H1 (cell line): ENCODE measurements at regions not wholly inside any gene's neighbourhood (a gene's known extent, or its start where the extent isn't known, plus 50 kb on each side); places are given as distances from the start of the nearest gene placed in this dataset.

ENCODE experiments used
- EGR1 ChIP-seq: IDR thresholded peaks from 2 replicates; pipeline ENCODE4 v1.6.1; 2011; ENCODE audit warnings: low read depth, low read length, borderline replicate concordance
- EP300 ChIP-seq, 2 experiments: IDR thresholded peaks; 1 replicate in 1 of 2; 2 replicates in 1 of 2; pipeline ENCODE4 v1.6.1; 2011 to 2012; ENCODE audit warnings: low read depth in 2 of 2, low read length in 2 of 2, mild to moderate bottlenecking in 2 of 2, borderline replicate concordance in 1 of 2, inconsistent platforms in 1 of 2, moderate library complexity in 1 of 2
- EZH2 ChIP-seq: fragments of 200-600 bp; sonication (generic); IDR thresholded peaks from 2 replicates; pipeline ENCODE4 v1.7.1; 2012; ENCODE audit warnings: low read depth, mild to moderate bottlenecking, moderate library complexity, low read length, inconsistent platforms; ENCODE audit not compliant: severe bottlenecking
- KDM1A ChIP-seq: fragments of 200-600, 300-600 bp; sonication (generic); IDR thresholded peaks from 2 replicates; pipeline ENCODE4 v1.7.1; 2016; ENCODE audit warnings: mild to moderate bottlenecking, low read length, borderline replicate concordance
- POLR2A ChIP-seq, 2 experiments: IDR thresholded peaks; 1 replicate in 1 of 2; 2 replicates in 1 of 2; pipeline ENCODE4 v1.6.1; 2011; ENCODE audit warnings: low read depth in 2 of 2, low read length in 2 of 2, mild to moderate bottlenecking in 2 of 2; ENCODE audit errors: control extremely low read depth in 1 of 2
- RBBP5 ChIP-seq: IDR thresholded peaks from 2 replicates; pipeline ENCODE4 v1.7.1; 2012; ENCODE audit warnings: low read depth, mild to moderate bottlenecking, inconsistent platforms, low read length, moderate library complexity, borderline replicate concordance
- SIX5 ChIP-seq: IDR thresholded peaks from 2 replicates; pipeline ENCODE4 v1.6.1; 2011; ENCODE audit warnings: mild to moderate bottlenecking, low read depth, low read length
- SP2 ChIP-seq: IDR thresholded peaks from 2 replicates; pipeline ENCODE4 v1.6.1; 2012; ENCODE audit warnings: mild to moderate bottlenecking, low read length, inconsistent platforms
- TCF12 ChIP-seq: IDR thresholded peaks from 2 replicates; pipeline ENCODE4 v1.6.1; 2011; ENCODE audit warnings: low read depth, mild to moderate bottlenecking, low read length
- TF ChIP-seq, protein P1 (sequence below), 3 experiments: IDR thresholded peaks; 1 replicate in 2 of 3; 2 replicates in 1 of 3; pipeline versions ENCODE4 v1.5.1 to v1.6.1; 2011; ENCODE audit warnings: low read length in 3 of 3, mild to moderate bottlenecking in 3 of 3, inconsistent platforms in 2 of 3, low read depth in 1 of 3, moderate library complexity in 1 of 3; ENCODE audit not compliant: insufficient read depth in 1 of 3; ENCODE audit errors: control extremely low read depth in 1 of 3
- TF ChIP-seq, protein P2 (sequence below): fragments of 300-600 bp; sonication (generic); IDR thresholded peaks from 2 replicates; pipeline ENCODE4 v1.7.1; 2012; ENCODE audit warnings: low read length, moderate library complexity, mild to moderate bottlenecking, inconsistent platforms; ENCODE audit not compliant: insufficient replicate concordance

DNA sequence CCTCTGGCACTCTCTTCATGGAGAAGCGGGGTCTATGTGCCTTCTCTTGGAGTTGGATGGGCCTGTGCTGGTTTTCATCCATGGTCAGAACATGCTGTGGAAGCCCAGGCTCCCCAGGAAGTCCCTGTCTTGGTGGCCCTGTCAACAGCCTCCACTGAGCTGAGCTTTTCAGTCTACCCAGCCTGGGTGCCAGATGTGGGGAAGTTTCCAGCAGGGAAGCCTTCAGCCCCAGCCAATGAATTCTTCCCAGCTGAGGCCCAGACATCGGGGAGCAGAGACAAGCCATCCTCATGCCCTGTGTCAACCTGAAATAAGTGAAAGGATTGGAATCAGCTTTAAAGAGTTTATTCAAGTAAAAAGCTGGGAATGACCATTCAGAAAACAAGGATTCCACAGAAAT, 75.1 kb upstream of the PGBD5 start:
- no peak for TF ChIP-seq EZH2
- TF ChIP-seq EP300 (IDR thresholded peaks at IDR 0.05; ENCODE audit: borderline replicate concordance in 1 of 2, low read depth in 2 of 2, low read length in 2 of 2): no peak
- TF ChIP-seq, protein P1, sequence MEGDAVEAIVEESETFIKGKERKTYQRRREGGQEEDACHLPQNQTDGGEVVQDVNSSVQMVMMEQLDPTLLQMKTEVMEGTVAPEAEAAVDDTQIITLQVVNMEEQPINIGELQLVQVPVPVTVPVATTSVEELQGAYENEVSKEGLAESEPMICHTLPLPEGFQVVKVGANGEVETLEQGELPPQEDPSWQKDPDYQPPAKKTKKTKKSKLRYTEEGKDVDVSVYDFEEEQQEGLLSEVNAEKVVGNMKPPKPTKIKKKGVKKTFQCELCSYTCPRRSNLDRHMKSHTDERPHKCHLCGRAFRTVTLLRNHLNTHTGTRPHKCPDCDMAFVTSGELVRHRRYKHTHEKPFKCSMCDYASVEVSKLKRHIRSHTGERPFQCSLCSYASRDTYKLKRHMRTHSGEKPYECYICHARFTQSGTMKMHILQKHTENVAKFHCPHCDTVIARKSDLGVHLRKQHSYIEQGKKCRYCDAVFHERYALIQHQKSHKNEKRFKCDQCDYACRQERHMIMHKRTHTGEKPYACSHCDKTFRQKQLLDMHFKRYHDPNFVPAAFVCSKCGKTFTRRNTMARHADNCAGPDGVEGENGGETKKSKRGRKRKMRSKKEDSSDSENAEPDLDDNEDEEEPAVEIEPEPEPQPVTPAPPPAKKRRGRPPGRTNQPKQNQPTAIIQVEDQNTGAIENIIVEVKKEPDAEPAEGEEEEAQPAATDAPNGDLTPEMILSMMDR (IDR thresholded peaks at IDR 0.05; ENCODE audit: control extremely low read depth in 1 of 3, insufficient read depth in 1 of 3, low read depth in 1 of 3, low read length in 3 of 3): no peak
- TF ChIP-seq KDM1A: no peak
- no peak for TF ChIP-seq POLR2A (IDR thresholded peaks at IDR 0.05; ENCODE audit: control extremely low read depth in 1 of 2, low read depth in 2 of 2, low read length in 2 of 2)
- TF ChIP-seq RBBP5: no peak
- TF ChIP-seq SP2: no peak
- TF ChIP-seq EGR1: no peak
- TF ChIP-seq SIX5: no peak
- TF ChIP-seq TCF12: no peak
- TF ChIP-seq, protein P2, sequence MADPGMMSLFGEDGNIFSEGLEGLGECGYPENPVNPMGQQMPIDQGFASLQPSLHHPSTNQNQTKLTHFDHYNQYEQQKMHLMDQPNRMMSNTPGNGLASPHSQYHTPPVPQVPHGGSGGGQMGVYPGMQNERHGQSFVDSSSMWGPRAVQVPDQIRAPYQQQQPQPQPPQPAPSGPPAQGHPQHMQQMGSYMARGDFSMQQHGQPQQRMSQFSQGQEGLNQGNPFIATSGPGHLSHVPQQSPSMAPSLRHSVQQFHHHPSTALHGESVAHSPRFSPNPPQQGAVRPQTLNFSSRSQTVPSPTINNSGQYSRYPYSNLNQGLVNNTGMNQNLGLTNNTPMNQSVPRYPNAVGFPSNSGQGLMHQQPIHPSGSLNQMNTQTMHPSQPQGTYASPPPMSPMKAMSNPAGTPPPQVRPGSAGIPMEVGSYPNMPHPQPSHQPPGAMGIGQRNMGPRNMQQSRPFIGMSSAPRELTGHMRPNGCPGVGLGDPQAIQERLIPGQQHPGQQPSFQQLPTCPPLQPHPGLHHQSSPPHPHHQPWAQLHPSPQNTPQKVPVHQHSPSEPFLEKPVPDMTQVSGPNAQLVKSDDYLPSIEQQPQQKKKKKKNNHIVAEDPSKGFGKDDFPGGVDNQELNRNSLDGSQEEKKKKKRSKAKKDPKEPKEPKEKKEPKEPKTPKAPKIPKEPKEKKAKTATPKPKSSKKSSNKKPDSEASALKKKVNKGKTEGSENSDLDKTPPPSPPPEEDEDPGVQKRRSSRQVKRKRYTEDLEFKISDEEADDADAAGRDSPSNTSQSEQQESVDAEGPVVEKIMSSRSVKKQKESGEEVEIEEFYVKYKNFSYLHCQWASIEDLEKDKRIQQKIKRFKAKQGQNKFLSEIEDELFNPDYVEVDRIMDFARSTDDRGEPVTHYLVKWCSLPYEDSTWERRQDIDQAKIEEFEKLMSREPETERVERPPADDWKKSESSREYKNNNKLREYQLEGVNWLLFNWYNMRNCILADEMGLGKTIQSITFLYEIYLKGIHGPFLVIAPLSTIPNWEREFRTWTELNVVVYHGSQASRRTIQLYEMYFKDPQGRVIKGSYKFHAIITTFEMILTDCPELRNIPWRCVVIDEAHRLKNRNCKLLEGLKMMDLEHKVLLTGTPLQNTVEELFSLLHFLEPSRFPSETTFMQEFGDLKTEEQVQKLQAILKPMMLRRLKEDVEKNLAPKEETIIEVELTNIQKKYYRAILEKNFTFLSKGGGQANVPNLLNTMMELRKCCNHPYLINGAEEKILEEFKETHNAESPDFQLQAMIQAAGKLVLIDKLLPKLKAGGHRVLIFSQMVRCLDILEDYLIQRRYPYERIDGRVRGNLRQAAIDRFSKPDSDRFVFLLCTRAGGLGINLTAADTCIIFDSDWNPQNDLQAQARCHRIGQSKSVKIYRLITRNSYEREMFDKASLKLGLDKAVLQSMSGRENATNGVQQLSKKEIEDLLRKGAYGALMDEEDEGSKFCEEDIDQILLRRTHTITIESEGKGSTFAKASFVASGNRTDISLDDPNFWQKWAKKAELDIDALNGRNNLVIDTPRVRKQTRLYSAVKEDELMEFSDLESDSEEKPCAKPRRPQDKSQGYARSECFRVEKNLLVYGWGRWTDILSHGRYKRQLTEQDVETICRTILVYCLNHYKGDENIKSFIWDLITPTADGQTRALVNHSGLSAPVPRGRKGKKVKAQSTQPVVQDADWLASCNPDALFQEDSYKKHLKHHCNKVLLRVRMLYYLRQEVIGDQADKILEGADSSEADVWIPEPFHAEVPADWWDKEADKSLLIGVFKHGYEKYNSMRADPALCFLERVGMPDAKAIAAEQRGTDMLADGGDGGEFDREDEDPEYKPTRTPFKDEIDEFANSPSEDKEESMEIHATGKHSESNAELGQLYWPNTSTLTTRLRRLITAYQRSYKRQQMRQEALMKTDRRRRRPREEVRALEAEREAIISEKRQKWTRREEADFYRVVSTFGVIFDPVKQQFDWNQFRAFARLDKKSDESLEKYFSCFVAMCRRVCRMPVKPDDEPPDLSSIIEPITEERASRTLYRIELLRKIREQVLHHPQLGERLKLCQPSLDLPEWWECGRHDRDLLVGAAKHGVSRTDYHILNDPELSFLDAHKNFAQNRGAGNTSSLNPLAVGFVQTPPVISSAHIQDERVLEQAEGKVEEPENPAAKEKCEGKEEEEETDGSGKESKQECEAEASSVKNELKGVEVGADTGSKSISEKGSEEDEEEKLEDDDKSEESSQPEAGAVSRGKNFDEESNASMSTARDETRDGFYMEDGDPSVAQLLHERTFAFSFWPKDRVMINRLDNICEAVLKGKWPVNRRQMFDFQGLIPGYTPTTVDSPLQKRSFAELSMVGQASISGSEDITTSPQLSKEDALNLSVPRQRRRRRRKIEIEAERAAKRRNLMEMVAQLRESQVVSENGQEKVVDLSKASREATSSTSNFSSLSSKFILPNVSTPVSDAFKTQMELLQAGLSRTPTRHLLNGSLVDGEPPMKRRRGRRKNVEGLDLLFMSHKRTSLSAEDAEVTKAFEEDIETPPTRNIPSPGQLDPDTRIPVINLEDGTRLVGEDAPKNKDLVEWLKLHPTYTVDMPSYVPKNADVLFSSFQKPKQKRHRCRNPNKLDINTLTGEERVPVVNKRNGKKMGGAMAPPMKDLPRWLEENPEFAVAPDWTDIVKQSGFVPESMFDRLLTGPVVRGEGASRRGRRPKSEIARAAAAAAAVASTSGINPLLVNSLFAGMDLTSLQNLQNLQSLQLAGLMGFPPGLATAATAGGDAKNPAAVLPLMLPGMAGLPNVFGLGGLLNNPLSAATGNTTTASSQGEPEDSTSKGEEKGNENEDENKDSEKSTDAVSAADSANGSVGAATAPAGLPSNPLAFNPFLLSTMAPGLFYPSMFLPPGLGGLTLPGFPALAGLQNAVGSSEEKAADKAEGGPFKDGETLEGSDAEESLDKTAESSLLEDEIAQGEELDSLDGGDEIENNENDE: no peak
